Pancreas (tissue), 10 donors: ENCODE measurements at regions not wholly inside any gene's neighbourhood (a gene's known extent, or its start where the extent isn't known, plus 50 kb on each side); places are given as distances from the start of the nearest gene placed in this dataset.
"Not testable (repeated sequence)": the region's sequence is repeated elsewhere in the genome, so short reads cannot be mapped to it uniquely, and the experiment has no call there.

ENCODE experiments used
- ATAC-seq, 4 donors: fragments of 200-7000 bp; cut with Tn5 transposase; one replicate each; pipeline versions ENCODE4 v1.8.0 to v1.9.1; 2020; ENCODE audit warnings: mild to moderate bottlenecking in 4 of 4, moderate library complexity in 4 of 4
- DNase-seq, 6 donors: peaks; one replicate each; pipeline ENCODE4 v3.0.0-alpha.2; 2020
- FAIRE-seq: peaks from 2 replicates; lab custom pipeline; 2012; peaks lifted over from hg19 to GRCh38; lab: Jason Lieb, UNC
- H3K27ac ChIP-seq, 4 donors: fragments of 200-600 bp; sonication (generic); 1 replicate in 3 of 4; 2 replicates in 1 of 4; pipeline versions ENCODE4 v1.5.0 to v1.8.0; 2020
- H3K27me3 ChIP-seq, 4 donors: fragments of 200-600 bp; one replicate each; pipeline ENCODE4 v1.8.0; 2021
- H3K36me3 ChIP-seq, 3 donors: fragments of 200-600 bp; sonication (generic) in 1 of 3; one replicate each; pipeline versions ENCODE4 v1.5.0 to v1.8.0; 2020 to 2021
- H3K4me1 ChIP-seq, 3 donors: fragments of 200-600 bp; one replicate each; pipeline ENCODE4 v1.8.0; 2021
- H3K4me3 ChIP-seq, 4 donors: fragments of 200-600 bp; sonication (generic) in 2 of 4; one replicate each; pipeline versions ENCODE4 v1.5.0 to v1.8.0; 2020 to 2021
- H3K9me3 ChIP-seq, 4 donors: fragments of 200-600 bp; one replicate each; pipeline ENCODE4 v1.8.0; 2021
- WGBS, 2 donors: extraction: QIAGEN DNeasy Blood & Tissue Kit; methylation state at CpG; one replicate each; pipeline ENCODE4 v1.1.7; 2013; 5-methylcytosine and 5-hydroxymethylcytosine counted together
- intact Hi-C, 3 donors: fragments of 100-400 bp; cut with DNase I; formaldehyde crosslinking; loops; one replicate each; pipeline versions ENCODE4 v1.11.1 to v1.14.2; 2022
- TF ChIP-seq, protein P1 (sequence below), 4 donors: fragments of 200-600 bp; sonication (generic) in 3 of 4; IDR thresholded peaks; one replicate each; pipeline versions ENCODE4 v1.5.0 to v1.8.0; 2021; ENCODE audit warnings: antibody characterized with exemption in 4 of 4
- donor health status: healthy with polysubstance abuse.
- donor health status: DM: no; HTN: no; CAD: no; lungs with moderate emphysema.
- donor health status: DM: no; HTN: no; CAD: no.
- donor health status: control.
- donor health status: control.
- donor health status: Bipolar disorder and iron deficiency.
- donor health status: DM: yes; HTN: yes; CAD: no.
- donor health status: DM: no; HTN: no; CAD: no.
- donor health status: DM: no; HTN: no; CAD: no.
- donor health status: DM: yes; HTN: yes; CAD: no.

DNA sequence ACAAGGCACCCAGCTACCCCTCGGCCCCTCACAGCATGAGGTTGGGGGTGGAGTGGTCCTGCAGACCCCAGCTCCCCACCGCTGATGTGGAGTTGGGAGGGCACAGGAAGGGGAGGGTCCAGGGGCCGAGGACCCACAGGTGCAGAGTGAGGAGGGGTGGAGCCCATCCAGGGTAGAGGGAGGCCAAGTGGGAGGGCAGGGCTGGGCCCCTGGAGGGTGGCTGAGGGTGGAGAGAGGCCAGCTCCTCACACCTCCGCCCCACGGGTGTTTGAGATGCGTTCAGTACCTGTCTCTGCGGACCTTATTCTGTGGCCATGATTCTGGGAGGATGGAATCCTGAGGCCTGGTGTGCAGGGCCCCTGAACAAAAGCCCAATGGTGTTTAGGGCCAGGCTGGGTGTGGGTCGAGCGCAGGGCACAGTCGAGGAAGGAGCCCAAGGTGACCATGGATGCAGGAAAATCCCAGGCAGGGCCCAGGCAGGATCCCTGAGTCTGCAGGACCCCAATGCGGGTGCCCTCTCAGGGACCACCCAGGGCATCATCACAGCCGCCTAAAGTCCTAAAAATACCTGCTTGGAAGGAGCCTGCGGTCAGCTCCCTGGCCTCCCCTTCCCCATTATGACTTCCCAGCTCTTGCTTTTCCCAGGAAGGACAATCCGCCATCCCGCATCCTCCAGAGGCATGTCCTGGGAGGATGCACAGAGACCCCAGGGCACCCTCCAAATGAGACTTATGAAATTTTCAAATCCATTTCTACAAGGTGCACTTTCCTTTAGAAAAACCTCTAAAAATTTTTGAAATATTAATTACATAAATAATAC is 377.1 kb upstream of the SFSWAP start:
- FAIRE-seq (no peak), DNase-seq (no peak), ATAC-seq (no peak)
- H3K4me3 ChIP-seq = no peak overlapping the region
- H3K36me3 ChIP-seq = no peaks in the 10 kb centered on the region
- TF ChIP-seq, protein P1, sequence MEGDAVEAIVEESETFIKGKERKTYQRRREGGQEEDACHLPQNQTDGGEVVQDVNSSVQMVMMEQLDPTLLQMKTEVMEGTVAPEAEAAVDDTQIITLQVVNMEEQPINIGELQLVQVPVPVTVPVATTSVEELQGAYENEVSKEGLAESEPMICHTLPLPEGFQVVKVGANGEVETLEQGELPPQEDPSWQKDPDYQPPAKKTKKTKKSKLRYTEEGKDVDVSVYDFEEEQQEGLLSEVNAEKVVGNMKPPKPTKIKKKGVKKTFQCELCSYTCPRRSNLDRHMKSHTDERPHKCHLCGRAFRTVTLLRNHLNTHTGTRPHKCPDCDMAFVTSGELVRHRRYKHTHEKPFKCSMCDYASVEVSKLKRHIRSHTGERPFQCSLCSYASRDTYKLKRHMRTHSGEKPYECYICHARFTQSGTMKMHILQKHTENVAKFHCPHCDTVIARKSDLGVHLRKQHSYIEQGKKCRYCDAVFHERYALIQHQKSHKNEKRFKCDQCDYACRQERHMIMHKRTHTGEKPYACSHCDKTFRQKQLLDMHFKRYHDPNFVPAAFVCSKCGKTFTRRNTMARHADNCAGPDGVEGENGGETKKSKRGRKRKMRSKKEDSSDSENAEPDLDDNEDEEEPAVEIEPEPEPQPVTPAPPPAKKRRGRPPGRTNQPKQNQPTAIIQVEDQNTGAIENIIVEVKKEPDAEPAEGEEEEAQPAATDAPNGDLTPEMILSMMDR (IDR thresholded peaks at IDR 0.05) = no peak
- H3K4me1 ChIP-seq = no peaks in the 10 kb centered on the region
- no peaks in the 10 kb centered on the region for H3K9me3 ChIP-seq
- no peaks in the 10 kb centered on the region for H3K27me3 ChIP-seq
- no peak overlapping the region for H3K27ac ChIP-seq
- intact Hi-C loops = no loop called here
- 68 to 69% methylated on average over 15 of the region's 15 CpGs for WGBS, 2 donors

DNA sequence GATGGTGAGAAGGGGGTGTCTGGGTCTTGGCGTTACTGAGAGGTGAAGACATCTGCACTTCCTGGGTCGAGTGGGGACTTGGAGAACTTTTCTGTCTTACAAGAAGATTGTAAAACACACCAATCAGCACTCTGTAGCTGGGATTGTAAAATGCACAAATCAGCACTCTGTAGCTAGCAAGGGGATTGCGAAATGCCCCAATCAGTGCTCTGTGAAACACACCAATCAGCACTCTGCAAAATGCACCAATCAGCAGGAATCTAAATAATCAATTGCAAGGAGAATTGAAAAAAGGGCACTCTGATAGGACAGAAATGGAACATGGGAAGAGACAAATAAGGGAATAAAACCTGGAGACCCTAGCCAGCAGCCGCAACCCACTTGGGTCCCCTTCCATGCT is 376.1 kb upstream of the SFSWAP start:
- no peak for FAIRE-seq

DNA sequence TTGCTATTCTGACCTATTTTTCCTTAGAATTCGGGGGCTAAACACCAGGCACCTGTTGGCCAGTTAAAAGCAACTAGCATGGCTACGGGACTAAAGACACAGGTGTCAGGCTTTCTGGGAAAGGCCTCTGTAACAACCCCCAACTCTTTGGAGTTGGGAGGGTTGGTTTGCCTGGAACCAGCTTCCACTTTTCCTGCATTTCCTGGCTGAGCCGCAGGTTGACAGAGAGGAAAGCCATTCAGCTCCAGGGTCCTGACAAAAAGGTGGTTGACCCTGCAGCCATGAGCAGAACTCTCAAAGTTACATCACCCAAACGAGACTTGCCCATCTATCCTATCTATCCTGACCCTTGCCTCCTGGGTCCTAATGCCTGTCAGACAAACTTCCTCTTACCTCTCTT is 375.4 kb upstream of the SFSWAP start:
- H3K9me3 ChIP-seq = no peaks in the 10 kb centered on the region
- ATAC-seq (no peak), DNase-seq (no peak), FAIRE-seq (no peak)
- no peaks in the 10 kb centered on the region for H3K36me3 ChIP-seq
- no peaks in the 10 kb centered on the region for H3K4me1 ChIP-seq
- H3K27me3 ChIP-seq = no peaks in the 10 kb centered on the region
- H3K4me3 ChIP-seq = no peak overlapping the region
- no peak overlapping the region for H3K27ac ChIP-seq
- intact Hi-C loops = no loop called here
- 49 to 58% methylated on average over 4 of the region's 4 CpGs for WGBS, 2 donors
- TF ChIP-seq, protein P1 (IDR thresholded peaks at IDR 0.05) = no peak

More for the DNA sequence above, 376.1 kb upstream of the SFSWAP start:
- TF ChIP-seq, protein P1 (IDR thresholded peaks at IDR 0.05) = no peak
- Histone ChIP-seq H3K4me3 (no peak overlapping the region), H3K4me1 (no peaks in the 10 kb centered on the region), H3K9me3 (no peaks in the 10 kb centered on the region), H3K27ac (no peak overlapping the region), H3K27me3 (no peaks in the 10 kb centered on the region), H3K36me3 (no peaks in the 10 kb centered on the region)
- no peak for DNase-seq
- WGBS, 2 donors = 48 to 59% methylated on average over 4 of the region's 4 CpGs
- ATAC-seq = no peak
- intact Hi-C loops = no loop called here

DNA sequence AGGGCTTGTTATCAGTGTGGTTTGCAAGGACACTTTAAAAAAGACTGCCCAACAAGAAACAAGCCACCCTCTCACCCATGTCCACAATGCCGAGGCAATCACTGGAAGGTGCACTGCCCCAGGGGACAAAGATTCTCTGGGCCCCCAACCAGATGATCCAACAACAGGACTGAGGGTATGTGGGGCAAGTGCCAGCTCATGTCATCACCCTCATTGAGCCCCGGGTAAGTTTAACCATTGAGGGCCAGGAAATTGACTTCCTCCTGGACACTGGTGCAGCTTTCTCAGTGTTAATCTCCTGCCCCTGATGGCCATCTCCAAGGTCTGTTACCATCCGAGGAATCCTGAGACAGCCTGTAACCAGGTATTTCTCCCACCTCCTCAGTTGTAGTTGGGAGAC is 373.0 kb upstream of the SFSWAP start:
- WGBS, 2 donors = 54 to 66% methylated on average over 3 of the region's 3 CpGs

DNA sequence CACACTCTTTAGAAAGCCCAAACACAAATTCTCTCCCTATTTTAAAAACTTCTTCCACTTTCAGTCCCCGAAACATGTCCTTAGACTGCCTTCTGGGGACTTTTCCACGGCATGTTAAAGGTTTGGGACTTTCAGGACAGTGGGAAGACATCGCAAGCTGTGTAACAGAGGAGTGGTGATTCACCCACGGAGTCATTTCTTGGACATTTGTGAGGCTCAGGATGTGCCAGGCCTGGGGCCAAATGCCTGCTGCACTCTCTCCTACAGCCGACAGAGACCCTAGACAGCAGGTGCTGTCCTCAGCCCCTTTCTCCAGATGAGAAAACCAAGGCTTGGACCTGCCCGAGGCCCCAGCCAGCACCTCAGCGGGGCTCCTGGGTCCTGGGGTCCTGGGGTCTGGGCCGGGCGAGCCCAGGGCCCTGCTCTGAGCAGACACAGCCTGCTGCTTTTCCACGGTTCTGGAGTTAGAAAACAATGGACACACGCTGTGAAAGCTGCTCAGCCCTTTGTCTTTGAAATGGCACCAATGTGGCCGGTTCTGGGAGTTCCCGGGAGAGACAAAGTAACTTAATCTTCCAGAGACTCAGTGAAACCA is 370.2 kb upstream of the SFSWAP start:
- no peak for DNase-seq
- Histone ChIP-seq H3K27ac (no peak overlapping the region), H3K27me3 (no peaks in the 10 kb centered on the region), H3K4me1 (no peaks in the 10 kb centered on the region), H3K36me3 (no peaks in the 10 kb centered on the region), H3K9me3 (no peaks in the 10 kb centered on the region), H3K4me3 (no peak overlapping the region)
- ATAC-seq = no peak
- TF ChIP-seq, protein P1 (IDR thresholded peaks at IDR 0.05) = no peak
- no peak for FAIRE-seq
- WGBS, 2 donors = 70 to 78% methylated on average over 13 of the region's 13 CpGs
- intact Hi-C loops = no loop called here

More for the DNA sequence above, 373.0 kb upstream of the SFSWAP start:
- FAIRE-seq, H3K27me3 ChIP-seq, H3K4me3 ChIP-seq, intact Hi-C loops, H3K27ac ChIP-seq, DNase-seq, H3K36me3 ChIP-seq, H3K9me3 ChIP-seq, H3K4me1 ChIP-seq, ATAC-seq: not testable (repeated sequence)

DNA sequence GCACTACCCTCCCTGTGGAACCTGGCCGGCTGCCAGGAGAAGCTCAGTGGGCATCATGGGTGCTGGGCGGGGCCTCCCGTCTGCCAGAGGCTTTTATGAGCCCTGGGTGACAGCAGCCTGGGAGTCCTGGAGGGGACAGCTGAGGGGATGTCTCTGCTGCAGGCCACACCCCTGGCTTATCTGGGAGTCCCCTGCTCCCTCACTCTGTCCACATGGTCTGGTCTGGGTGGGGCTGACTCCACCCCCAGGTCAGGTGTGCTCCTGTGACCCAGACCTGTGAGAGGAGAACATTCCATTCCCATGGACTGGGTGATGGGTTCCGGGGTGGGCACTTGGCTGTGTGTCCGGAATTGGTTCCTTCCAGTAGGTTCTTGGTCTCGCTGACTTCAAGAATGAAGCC is 369.3 kb upstream of the SFSWAP start:
- DNase-seq, FAIRE-seq, H3K36me3 ChIP-seq, H3K27me3 ChIP-seq, intact Hi-C loops, H3K27ac ChIP-seq, H3K9me3 ChIP-seq, ATAC-seq, H3K4me3 ChIP-seq, H3K4me1 ChIP-seq: not testable (repeated sequence)
- whole genome bisulfite sequencing, 2 donors = 40 to 44% methylated on average over 4 to 6 of the region's 6 CpGs

DNA sequence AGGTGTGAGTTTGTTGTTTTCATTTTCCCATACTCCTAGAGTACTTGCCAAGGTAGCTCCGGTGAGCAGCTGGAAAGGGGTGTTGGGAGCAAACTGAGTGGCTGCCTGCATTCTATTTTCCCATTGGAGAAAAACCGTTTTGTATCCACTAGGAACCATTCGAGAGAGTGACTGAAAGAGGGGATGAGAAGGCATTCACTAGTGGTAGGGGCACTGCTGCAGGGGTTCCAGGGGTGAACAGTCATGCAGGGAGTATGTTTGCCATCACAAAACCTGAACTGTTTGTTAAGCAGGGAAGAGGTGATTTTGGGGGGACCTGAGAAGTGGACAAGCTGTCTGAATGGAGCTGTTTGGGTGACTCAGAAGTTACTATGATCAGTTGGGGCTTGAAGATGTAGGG is 367.5 kb upstream of the SFSWAP start:
- not testable (repeated sequence) for FAIRE-seq, H3K27me3 ChIP-seq, H3K9me3 ChIP-seq

DNA sequence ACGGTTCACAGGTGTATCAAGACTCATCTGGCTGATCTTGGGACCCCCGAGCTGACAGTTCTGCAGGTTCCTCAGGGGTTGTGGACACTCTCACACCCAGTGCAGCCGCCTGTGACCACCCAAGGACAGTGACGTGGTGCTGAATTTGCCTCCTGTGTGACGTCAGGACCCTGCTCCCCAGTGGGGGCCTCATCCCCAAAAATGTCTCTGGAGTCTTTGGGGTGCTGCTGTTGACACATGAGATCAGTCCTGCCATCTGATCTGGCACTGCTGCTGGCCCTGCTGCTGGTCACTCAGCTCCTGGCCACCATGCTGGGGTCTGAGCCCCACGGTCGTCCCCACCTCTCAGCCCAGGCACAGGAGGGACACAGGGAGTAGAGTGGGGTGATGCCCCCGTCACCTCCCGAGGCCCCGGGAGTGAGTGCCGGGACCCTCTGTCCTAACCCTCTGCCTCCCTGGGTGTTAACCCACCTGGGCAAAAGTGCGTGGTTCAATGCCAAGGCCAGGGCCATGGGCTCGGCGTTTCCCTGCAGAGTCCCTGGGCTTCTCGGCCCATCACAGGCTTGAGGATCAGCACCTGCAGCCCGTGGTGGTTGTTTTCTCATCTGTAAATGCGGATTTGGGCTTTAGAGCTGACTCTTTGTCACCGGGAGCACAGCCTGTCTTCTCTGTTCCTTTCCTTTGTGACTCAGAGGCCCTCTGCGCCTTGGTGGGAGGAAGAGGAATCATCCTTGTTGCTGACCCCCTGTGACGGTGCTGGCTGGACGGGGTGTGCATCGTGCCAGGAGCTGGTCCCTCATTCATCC is 366.0 kb upstream of the SFSWAP start:
- ATAC-seq, H3K27ac ChIP-seq, intact Hi-C loops, H3K27me3 ChIP-seq, H3K9me3 ChIP-seq, H3K4me1 ChIP-seq, DNase-seq, H3K36me3 ChIP-seq, FAIRE-seq, H3K4me3 ChIP-seq: not testable (repeated sequence)
- 51 to 60% methylated on average over 17 to 22 of the region's 22 CpGs for WGBS, 2 donors

More for the DNA sequence above, 367.5 kb upstream of the SFSWAP start:
- H3K27ac ChIP-seq, intact Hi-C loops, H3K4me3 ChIP-seq, DNase-seq, H3K4me1 ChIP-seq, H3K36me3 ChIP-seq, ATAC-seq: not testable (repeated sequence)
- WGBS, 2 donors = 49 to 51% methylated on average over 3 of the region's 3 CpGs
